SKM-1 (cell line): ENCODE measurements at regions not wholly inside any gene's neighbourhood (a gene's known extent, or its start where the extent isn't known, plus 50 kb on each side); places are given as distances from the start of the nearest gene placed in this dataset.
"Not testable (repeated sequence)": the region's sequence is repeated elsewhere in the genome, so short reads cannot be mapped to it uniquely, and the experiment has no call there.

Experiments
- DNase-seq: peaks from one replicate; lab custom pipeline; 2025; ENCODE audit not compliant: unreplicated experiment; lab: John Stamatoyannopoulos, UW

GRCh38 chr12:59056966-59057365 lies 136.7 kb upstream of the LRIG3 start:
- no peak for DNase-seq

DNA sequence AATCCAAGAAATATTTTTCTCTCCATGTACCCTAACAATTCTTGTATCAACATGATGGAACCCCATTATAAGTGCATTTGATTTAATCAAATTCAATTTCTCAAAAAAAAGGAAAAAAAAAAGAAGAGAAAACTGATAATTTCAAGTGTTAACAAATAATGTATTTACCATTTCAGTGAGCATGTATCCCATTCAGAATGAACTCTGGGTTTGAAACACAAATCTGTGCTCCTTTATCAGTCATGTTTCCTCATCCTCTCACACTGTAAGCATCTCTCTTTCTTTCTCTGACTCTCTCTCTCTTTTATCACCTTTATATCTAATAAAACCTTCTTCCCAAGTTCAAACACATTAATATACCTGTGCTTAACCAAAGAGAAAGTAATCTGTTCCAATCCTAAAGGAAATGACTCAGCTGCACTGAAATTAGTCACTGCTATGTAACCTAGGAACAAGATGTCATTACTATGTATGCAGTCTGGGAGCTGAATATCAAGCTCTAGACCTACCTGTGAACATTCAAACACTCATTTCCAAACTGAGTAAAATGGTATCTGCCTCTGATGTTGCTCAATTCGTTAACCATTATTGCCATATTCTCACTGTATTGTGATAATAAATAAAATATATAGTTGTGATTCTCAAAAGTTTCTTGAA lies 135.0 kb upstream of the LRIG3 start:
- DNase-seq, result no peak

- DNase-seq, result not testable (repeated sequence)
Measured at GRCh38 chr12:59053266-59053899, 133.1 kb upstream of the LRIG3 start.

GRCh38 chr12:59046763-59047534 lies 126.6 kb upstream of the LRIG3 start:
- no peak for DNase-seq

GRCh38 chr12:59044791-59045190 lies 124.5 kb upstream of the LRIG3 start:
- DNase-seq, result no peak

DNA sequence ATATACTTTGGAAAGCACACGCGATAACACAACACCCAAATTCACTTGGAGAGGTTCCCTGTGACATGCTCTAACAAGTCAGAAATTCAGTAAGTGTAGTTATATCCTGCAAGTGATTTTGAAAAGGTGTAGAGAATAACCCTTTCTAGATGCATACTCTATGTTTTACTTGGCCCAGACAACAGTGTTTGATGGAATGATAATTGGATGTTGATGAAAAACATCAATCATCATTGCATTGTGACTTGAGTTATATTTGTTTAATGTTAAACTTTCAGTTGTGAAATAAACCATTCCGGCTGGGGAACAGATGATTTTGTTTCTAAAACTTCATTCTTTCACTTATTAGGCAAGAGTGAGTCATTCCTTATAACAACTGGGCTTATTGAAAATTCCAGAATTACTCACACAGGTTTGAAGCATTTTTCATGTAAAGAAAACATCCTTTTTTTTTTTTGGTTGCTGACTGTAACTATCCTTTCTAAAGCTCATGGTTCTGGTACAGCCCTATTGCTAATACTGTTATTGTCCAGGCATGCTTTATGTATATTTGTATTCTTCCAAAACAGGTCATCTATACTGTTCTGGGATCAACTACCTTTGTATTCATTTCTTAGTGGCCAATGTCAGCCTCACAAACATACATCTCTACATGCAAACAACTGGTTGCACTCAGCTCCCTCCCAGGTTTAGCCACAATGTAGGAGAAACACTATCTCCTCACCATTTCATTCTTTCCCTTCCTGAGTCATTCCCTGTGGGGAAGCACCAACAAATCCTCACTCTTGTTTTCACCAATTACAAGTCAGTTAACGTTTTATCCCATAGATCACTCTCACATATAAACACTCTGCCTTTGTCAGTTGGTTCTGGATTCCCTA lies 121.2 kb upstream of the LRIG3 start:
- no peak for DNase-seq

DNA sequence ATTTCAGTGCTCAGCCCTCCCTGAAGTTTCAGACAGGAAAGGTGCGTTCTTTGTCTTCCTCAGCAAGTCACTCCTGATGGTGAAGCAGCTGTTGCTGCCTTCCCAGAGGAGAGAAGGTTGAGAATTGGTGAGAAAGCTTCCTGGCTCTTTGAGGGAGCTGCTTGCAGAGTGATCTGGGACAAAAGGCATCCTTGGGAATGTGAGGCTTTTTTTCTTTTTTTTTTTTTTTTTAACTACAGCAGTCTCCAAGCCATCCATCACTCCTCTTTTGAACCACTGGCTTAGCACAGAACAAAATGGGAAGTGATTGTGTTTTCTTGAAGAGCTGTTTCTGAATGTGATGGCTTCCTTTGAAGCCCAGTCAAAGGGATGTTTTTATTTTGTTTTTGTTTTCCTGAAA lies 120.4 kb upstream of the LRIG3 start:
- no peak for DNase-seq

GRCh38 chr12:59040043-59040442 lies 119.7 kb upstream of the LRIG3 start:
- DNase-seq, result no peak

DNA sequence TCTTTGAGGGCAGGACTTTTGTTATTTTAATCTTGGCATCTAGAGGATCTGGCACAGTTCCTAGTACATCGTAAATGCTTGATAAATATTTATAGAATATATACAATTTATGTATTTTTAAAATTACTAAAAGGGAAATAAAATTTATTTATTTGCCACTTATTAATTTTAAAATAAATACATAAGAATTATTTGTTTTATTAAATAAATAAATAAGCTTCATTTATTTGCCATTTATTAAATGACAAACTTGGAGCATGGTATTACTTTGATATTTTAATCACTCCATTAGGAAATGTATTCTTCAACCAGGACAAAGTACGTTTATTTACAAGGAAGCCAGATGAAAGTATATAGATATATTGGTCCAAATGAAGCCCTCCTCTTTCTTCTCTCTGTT lies 118.7 kb upstream of the LRIG3 start:
- DNase-seq, result no peak

DNA sequence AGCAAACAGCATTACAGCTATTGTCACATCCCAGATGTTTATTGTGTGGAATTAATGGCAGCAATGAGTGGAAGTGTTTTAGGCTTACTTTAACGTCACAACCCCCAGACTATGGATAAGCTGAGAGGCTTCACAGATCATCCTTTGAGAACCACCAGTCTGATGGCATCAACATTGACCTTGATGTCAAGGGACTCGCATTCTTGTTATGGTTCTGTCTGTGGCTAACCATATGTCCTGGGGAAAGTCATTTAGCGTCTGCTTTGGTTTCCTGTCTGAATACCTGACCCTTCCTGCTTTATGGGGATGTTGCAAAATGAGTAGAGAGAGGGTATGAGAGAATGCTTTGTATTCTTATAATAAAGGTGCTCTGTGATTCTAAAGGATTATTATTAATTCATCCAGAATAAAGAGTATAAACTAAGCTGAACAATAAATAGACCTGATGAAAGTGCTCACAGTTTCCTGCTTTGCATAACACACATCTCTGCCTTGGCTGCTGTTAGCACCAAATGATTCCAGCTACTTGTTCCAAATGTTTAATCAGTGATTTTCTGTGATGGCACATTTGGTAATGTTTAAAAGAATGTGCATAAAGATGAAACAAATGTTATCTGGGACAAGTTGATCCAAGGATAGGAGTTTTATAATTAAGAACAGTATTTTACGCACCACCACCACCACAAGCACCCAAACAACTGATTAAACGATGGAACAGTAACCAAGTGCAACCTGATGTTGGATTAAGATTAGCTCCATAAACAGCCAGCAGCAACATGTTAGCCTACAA lies 116.9 kb upstream of the LRIG3 start:
- no peak for DNase-seq

- DNase-seq, result no peak
Measured at GRCh38 chr12:59036347-59036746, 116.0 kb upstream of the LRIG3 start.

DNA sequence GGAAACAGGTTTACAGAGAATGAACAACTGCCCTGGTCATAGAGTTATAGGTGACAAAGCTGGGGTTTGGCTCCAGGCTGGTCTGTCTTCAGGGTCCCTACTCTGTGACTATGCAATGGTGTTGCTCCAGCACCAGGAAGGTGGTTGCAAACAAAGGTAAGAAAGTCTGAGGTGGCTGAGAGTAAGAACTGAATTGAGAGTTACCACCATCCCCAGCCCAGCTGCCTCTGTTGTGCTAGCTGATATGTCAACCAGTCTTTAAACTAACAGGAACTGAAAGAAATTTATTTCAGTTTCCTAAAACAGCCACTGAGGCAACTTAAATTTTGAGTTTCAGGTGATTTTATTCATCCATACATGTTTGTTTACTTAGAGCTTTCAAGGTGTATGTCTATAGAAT lies 111.0 kb upstream of the LRIG3 start:
- no peak for DNase-seq

DNA sequence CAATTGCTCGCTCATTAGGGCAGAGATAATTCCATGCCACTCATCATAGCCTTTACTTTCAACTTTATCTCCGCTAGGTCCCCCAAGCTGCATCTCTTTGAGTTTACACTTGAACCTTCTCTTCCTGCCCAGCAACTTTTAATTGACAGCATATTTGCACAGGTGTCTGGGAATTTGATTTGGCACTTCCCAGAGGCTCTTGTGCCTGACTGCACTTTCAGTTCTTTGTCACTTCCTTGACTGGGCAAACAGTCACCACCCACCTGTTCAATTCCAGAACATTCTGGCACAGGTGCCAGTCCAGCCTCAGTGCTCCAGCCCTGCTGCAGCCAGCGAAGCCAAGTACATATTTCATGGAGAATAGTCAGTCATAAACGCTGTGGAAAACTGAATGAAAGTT lies 110.1 kb upstream of the LRIG3 start:
- no peak for DNase-seq

DNA sequence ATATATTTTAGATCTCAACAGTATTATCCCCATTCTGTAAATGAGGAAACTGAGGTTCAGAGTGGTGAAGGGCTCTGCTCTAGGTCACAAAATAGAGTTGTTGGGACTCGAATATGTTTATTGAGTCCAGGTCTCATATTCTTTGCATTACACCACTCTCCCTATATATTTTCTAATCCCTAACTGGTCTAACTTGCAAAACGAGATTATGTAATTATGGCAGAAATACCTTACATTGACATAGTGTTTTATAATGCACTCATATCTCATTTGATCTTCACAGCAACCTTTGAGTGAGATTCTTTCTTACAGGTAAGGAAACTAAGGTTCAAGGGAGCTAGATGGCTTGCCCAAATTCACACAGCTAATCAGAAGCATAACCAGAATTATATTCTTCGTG lies 106.9 kb upstream of the LRIG3 start:
- DNase-seq, result no peak

- DNase-seq, result no peak
Measured at GRCh38 chr12:59023861-59024424, 103.6 kb upstream of the LRIG3 start.

DNA sequence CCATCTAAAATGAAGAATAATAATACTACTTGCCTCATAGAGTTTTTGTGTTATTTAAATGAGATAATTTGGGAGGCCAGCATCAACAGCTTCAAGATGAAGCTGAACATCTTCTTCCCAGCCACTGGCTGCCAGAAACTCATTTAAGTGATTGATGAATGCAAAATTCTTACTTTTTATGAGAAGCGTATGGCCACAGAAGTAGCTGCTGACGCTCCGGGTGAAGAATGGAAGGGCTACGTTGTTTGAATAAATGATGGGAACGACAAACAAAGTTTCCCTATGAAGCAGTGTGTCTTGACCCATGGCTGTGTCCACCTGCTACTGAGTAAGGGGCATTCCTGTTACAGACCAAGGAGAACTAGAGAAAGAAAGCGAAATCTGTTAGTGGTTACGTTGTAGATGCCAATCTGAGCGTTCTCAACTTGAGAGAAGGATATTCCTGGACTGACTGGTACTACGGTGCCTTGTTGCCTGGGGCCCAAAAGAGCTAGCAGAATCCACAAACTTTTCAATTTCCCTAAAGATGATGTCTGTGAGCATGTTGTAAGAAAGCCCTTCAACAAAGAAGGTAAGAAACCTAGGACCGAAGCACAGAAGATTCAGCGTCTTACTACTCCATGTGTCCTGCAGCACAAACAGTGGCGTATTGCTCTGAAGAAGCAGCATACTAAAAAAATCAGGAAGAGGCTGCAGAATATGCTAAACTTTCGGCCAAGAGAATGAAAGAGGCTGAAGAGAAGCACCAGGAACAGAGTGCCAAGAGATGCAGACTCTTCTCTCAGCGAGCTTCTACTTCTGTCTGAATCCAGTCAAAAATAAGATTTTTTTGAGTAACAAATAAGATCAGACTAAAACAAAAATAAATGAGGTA lies 100.0 kb upstream of the LRIG3 start:
- DNase-seq, result no peak

DNA sequence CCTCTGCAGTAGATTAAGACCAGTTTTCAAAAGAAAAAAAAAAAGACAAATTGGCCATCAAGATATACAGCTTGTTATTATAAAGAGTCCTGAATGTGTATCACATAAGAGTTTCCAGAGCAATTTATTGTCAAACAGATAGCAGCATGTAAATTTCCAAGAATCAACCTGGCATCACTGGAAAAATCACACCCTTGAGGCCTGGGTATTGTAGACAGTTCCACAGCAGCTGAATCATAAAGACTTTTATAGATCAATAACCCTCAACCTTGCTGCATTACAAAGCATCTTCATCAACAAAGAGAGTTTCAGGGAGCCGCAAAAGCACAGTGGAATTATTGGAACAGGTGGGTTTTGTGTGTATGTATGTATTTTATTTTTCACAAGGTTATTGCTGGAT lies 94.6 kb upstream of the LRIG3 start:
- DNase-seq, result no peak

GRCh38 chr12:59010941-59011340 lies 90.6 kb upstream of the LRIG3 start:
- no peak for DNase-seq

DNA sequence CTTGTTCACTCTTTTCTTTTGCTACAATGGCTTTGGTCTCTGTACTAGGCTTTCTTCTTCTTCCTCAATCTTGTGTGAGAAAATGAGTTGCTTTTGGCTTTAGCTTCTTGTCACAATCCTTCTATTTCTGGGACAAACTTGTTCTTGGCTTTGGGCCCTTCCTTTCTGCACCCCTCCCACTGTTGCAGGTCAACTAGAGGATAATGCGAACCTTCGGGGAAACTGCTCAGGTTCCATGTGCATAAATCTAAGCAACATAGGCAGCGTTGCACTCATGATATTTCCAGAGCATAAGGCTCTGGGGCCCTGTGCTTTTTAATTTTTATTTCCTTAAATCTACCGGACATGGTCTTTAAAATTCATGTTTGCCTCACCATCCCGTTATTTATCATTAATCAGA lies 89.8 kb upstream of the LRIG3 start:
- DNase-seq, result no peak
